OCI-LY1 (cell line): ENCODE measurements at regions not wholly inside any gene's neighbourhood (a gene's known extent, or its start where the extent isn't known, plus 50 kb on each side); places are given as distances from the start of the nearest gene placed in this dataset.

Experiments used
- H2AFZ ChIP-seq: fragments of 200-600 bp; sonication (generic), shearing (Covaris generic); 2 replicates; pipeline ENCODE4 v1.6.0; 2014; ENCODE audit warnings: antibody characterized with exemption, mild to moderate bottlenecking, low read length
- H3F3A ChIP-seq: fragments of 200-600 bp; sonication (generic), shearing (Covaris generic); 2 replicates; pipeline ENCODE4 v1.6.0; 2014; ENCODE audit warnings: mild to moderate bottlenecking, antibody characterized with exemption, low read length, moderate library complexity; ENCODE audit not compliant: insufficient read depth
- H3K27ac ChIP-seq: fragments of 200-600 bp; sonication (generic); 2 replicates; pipeline ENCODE4 v1.5.1; 2014; ENCODE audit warnings: low read length, mixed run types, mild to moderate bottlenecking, low read depth; ENCODE audit not compliant: poor library complexity, severe bottlenecking
- H3K27me3 ChIP-seq: fragments of 200-600 bp; sonication (generic); 2 replicates; pipeline ENCODE4 v1.6.0; 2014; ENCODE audit warnings: antibody characterized with exemption, mild to moderate bottlenecking, low read length, moderate library complexity; ENCODE audit not compliant: insufficient read depth
- H3K36me3 ChIP-seq: fragments of 200-600 bp; sonication (generic); 2 replicates; pipeline ENCODE4 v1.6.1; 2014; ENCODE audit warnings: mild to moderate bottlenecking, antibody characterized with exemption, low read length, moderate library complexity, mixed read lengths; ENCODE audit not compliant: insufficient read depth
- H3K4me1 ChIP-seq: fragments of 200-600 bp; sonication (generic); 2 replicates; pipeline ENCODE4 v1.5.1; 2014; ENCODE audit warnings: mild to moderate bottlenecking, low read length, moderate library complexity; ENCODE audit not compliant: insufficient read depth, severe bottlenecking
- H3K4me2 ChIP-seq: fragments of 200-600 bp; sonication (generic), shearing (Covaris generic); 2 replicates; pipeline ENCODE4 v1.6.1; 2014; ENCODE audit warnings: low read length
- H3K4me3 ChIP-seq: fragments of 200-600 bp; sonication (generic); 2 replicates; pipeline ENCODE4 v1.5.1; 2014; ENCODE audit warnings: low read length, low read depth, mild to moderate bottlenecking, mixed read lengths; ENCODE audit not compliant: poor library complexity, severe bottlenecking
- H3K79me2 ChIP-seq: fragments of 200-600 bp; shearing (Covaris generic); 2 replicates; pipeline ENCODE4 v1.6.1; 2016; ENCODE audit warnings: mixed run types, low read length, mixed read lengths; ENCODE audit not compliant: insufficient read depth
- H3K9ac ChIP-seq: fragments of 200-600 bp; sonication (generic), shearing (Covaris generic); 2 replicates; pipeline ENCODE4 v1.6.1; 2014; ENCODE audit warnings: mild to moderate bottlenecking, low read length, mixed read lengths
- H3K9me2 ChIP-seq: fragments of 200-600 bp; sonication (generic), shearing (Covaris generic); 2 replicates; pipeline ENCODE4 v1.6.1; 2014; ENCODE audit warnings: low read depth, mild to moderate bottlenecking, low read length, mixed read lengths
- H3K9me3 ChIP-seq: fragments of 200-600 bp; shearing (Covaris generic); 2 replicates; pipeline ENCODE4 v1.6.1; 2014; ENCODE audit warnings: low read length, mixed read lengths
- H4K20me1 ChIP-seq: fragments of 200-600 bp; sonication (generic), shearing (Covaris generic); 2 replicates; pipeline ENCODE4 v1.6.0; 2016; ENCODE audit warnings: mild to moderate bottlenecking, low read length; ENCODE audit not compliant: insufficient read depth
- EZH2 ChIP-seq: fragments of 200-600 bp; sonication (generic), shearing (Covaris generic); IDR thresholded peaks from 2 replicates; pipeline ENCODE4 v1.8.0; 2017; ENCODE audit warnings: borderline replicate concordance, mixed run types, mild to moderate bottlenecking, antibody characterized with exemption, low read length, moderate library complexity, mixed read lengths
- TF ChIP-seq, protein P1 (sequence below): fragments of 200-600 bp; sonication (generic), shearing (Covaris generic); IDR thresholded peaks from 2 replicates; pipeline ENCODE4 v1.5.1; 2017; ENCODE audit warnings: mild to moderate bottlenecking, antibody characterized with exemption, low read length, moderate library complexity, mixed read lengths

DNA sequence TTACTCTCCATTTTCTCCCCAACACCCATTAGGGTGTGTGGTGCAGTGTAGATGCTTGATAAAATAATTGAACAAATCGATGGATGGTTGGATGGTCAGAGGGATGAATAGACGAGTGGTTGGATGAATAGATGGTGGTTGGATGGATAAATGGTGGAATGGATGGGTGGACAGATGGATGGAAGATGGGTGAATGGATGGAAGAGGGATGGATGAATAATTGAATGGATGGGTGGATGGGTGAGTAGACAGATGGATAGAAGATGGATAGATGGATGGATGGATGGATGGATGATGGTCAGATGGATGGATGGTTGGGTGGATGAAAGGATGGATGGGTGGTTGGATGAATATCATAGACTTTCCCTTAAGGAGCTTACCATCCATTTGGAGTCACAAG is 95.0 kb upstream of the BOD1 start:
- Histone ChIP-seq H3K79me2 (no peaks in the 10 kb centered on the region), H3K4me1 (peaks cover 100% of the 10 kb centered on the region), H3K9me3 (no peaks in the 10 kb centered on the region), H3F3A (no peaks in the 10 kb centered on the region), H3K36me3 (peaks cover 25% of the 10 kb centered on the region; the same call in 1 of the 2 replicates), H4K20me1 (no peaks in the 10 kb centered on the region), H3K4me2 (no peak overlapping the region; the same call in 1 of the 2 replicates), H2AFZ (no peak overlapping the region), H3K9ac (no peak overlapping the region), H3K4me3 (no peak overlapping the region), H3K27me3 (no peaks in the 10 kb centered on the region), H3K27ac (peak overlapping the region; percentile 97), H3K9me2 (no peaks in the 10 kb centered on the region)
- no peak for TF ChIP-seq EZH2
- TF ChIP-seq, protein P1, sequence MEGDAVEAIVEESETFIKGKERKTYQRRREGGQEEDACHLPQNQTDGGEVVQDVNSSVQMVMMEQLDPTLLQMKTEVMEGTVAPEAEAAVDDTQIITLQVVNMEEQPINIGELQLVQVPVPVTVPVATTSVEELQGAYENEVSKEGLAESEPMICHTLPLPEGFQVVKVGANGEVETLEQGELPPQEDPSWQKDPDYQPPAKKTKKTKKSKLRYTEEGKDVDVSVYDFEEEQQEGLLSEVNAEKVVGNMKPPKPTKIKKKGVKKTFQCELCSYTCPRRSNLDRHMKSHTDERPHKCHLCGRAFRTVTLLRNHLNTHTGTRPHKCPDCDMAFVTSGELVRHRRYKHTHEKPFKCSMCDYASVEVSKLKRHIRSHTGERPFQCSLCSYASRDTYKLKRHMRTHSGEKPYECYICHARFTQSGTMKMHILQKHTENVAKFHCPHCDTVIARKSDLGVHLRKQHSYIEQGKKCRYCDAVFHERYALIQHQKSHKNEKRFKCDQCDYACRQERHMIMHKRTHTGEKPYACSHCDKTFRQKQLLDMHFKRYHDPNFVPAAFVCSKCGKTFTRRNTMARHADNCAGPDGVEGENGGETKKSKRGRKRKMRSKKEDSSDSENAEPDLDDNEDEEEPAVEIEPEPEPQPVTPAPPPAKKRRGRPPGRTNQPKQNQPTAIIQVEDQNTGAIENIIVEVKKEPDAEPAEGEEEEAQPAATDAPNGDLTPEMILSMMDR = no peak

DNA sequence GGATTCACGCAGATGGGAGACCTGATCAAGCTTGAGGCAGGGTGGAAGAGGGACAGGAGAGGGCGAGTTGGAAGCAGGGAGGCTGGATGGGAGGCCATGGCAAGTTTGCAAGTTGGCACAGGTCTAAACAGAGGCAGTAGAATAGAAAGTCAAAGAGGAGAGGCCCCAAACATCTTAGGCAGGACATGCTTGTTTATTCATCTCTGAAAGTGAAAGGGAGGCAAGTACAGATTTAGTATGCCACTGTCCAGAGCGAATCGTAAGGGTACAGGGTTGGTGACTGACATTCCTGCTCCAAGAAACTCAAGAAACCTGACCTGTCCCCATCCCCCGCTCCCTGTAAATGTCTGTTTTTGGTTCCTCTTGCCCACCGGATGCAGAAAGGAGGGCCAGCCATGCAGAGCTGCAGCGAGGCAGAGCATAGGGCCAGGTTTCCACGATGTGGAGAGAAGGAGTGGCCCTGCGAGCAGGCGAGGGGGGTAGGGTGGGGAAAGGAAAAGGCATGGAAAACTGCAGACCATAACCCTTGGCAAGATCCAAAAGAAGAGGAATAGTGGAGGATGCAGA is 96.2 kb upstream of the BOD1 start:
- Histone ChIP-seq H3K9me3 (no peaks in the 10 kb centered on the region), H3F3A (no peaks in the 10 kb centered on the region), H3K4me1 (peaks cover 100% of the 10 kb centered on the region), H3K9ac (peak overlapping the region; percentile 59), H3K4me2 (peak overlapping the region; percentile 48), H3K79me2 (no peaks in the 10 kb centered on the region), H3K4me3 (peak overlapping the region; percentile 29), H3K27ac (peak overlapping the region; percentile 97), H3K27me3 (no peaks in the 10 kb centered on the region), H4K20me1 (no peaks in the 10 kb centered on the region), H3K36me3 (peaks cover 25% of the 10 kb centered on the region; the same call in 1 of the 2 replicates), H2AFZ (no peak overlapping the region), H3K9me2 (no peaks in the 10 kb centered on the region)
- TF ChIP-seq EZH2 = no peak
- TF ChIP-seq, protein P1 = no peak

DNA sequence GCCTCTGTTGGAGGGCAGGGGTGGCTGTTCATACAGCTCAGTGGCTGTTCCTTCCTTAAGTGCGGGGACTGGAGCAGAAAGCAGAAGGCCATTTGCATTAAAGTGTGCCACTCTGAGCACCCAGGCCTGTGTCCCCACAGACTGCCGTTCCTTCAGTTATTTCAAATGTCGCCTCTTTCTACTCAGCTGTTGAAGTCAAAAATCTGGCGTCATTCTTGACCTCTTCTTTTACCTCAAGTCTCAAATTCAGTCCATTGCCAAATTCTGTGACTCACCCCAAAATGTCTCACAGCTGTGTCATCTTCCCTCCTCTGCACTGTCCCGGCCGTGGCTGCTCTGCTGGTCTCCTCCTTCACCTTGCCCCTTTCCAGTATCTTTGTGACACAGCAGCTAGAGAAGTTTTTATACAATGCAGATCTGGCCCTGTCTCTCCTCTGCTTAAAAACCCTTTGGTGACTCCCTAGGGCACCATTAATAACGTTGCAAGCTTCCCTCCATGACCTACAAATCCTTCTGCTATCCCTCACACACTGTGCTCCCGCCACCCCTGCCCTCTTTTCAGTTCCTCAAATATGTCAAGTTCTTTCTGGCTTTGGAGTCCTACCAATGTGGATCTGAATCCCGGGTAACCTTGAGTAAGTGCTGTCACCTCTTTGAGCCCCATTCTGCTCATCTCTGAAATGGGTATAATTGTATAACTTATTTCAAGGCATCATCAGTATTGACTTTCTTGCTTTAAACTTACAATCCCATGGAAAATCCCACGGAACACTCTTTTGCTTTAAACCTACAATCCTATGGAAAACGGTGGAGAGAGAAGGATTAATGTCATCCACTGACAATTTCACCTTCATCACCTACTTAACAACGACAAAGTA is 98.3 kb upstream of the BOD1 start:
- peak overlapping the region; percentile 97 for H3K27ac ChIP-seq
- no peak overlapping the region for H2AFZ ChIP-seq
- peak overlapping the region; percentile 59 for H3K9ac ChIP-seq
- no peak for TF ChIP-seq EZH2
- TF ChIP-seq, protein P1 = no peak
- no peaks in the 10 kb centered on the region for H3K79me2 ChIP-seq
- H3K4me1 ChIP-seq = peaks cover 100% of the 10 kb centered on the region
- H3F3A ChIP-seq = no peaks in the 10 kb centered on the region
- no peaks in the 10 kb centered on the region for H3K27me3 ChIP-seq
- H4K20me1 ChIP-seq = no peaks in the 10 kb centered on the region
- peak overlapping the region; percentile 48; the same call in 1 of the 2 replicates for H3K4me2 ChIP-seq
- H3K4me3 ChIP-seq = peak overlapping the region; percentile 29
- H3K36me3 ChIP-seq = peaks cover 20% of the 10 kb centered on the region; the same call in 1 of the 2 replicates
- H3K9me3 ChIP-seq = no peaks in the 10 kb centered on the region
- no peaks in the 10 kb centered on the region for H3K9me2 ChIP-seq
